K562 (cell line): ENCODE measurements at regions not wholly inside any gene's neighbourhood (a gene's known extent, or its start where the extent isn't known, plus 50 kb on each side); places are given as distances from the start of the nearest gene placed in this dataset.

ENCODE experiments used
- ATAC-seq: fragments of 200-7000 bp; cut with Tn5 transposase; 3 replicates; pipeline ENCODE4 v1.9.1; 2020; ENCODE audit warnings: moderate library complexity
- BruUV-seq: library from RNA; stranded (reverse); fragments of 400-500 nt; replicated peaks from 2 replicates; lab custom pipeline; 2021; lab: Mats Ljungman, UMichigan
- CTCF ChIA-PET: fragments of 300-600 bp; formaldehyde crosslinking; extraction: SDS; loops from one replicate; lab custom pipeline; 2021; ENCODE audit warnings: low intra/inter-chr PET ratio; lab: Yijun Ruan, JAX
- POLR2A ChIA-PET: fragments of 300-600, 350-650 bp; sonication (Branson Sonifier 250); formaldehyde crosslinking; extraction: SDS; loops from one replicate; lab custom pipeline; 2021; ENCODE audit warnings: antibody characterized with exemption, inconsistent platforms; lab: Yijun Ruan, JAX
- DNase-seq, 4 experiments: peaks; one replicate each; pipeline versions ENCODE4 v3.0.0 to v3.0.0-alpha.2; 2011 to 2018; ENCODE audit warnings: low spot score in 3 of 4, mixed read lengths in 3 of 4; ENCODE audit errors: extremely low read depth in 1 of 4
- FAIRE-seq: peaks from 2 replicates; lab custom pipeline; 2011; peaks lifted over from hg19 to GRCh38; lab: Jason Lieb, UNC
- H2AFZ ChIP-seq: 2 replicates; pipeline ENCODE4 v1.6.0; 2011; ENCODE audit warnings: low read depth, low read length, control low read depth, inconsistent platforms
- H3K27ac ChIP-seq: fragments of 200-600 bp; 3 replicates; pipeline ENCODE4 v1.8.0; 2011; ENCODE audit warnings: low read depth, mild to moderate bottlenecking, control low read depth, inconsistent platforms, low read length, moderate library complexity, mixed read lengths; ENCODE audit errors: extremely low read depth
- H3K27me3 ChIP-seq, 2 experiments: fragments of 300-600 bp in 1 of 2; 2 replicates in 1 of 2; 3 replicates in 1 of 2; pipeline versions ENCODE4 v1.6.0 to v1.8.0; 2011; ENCODE audit warnings: inconsistent platforms in 2 of 2, low read length in 2 of 2, mild to moderate bottlenecking in 1 of 2, mixed read lengths in 1 of 2, moderate library complexity in 1 of 2; ENCODE audit not compliant: control insufficient read depth in 2 of 2, insufficient read depth in 2 of 2
- H3K36me3 ChIP-seq: fragments of 300-600 bp; 3 replicates; pipeline ENCODE4 v1.8.0; 2011; ENCODE audit warnings: mild to moderate bottlenecking, low read length, inconsistent platforms; ENCODE audit not compliant: control insufficient read depth, insufficient read depth
- H3K4me1 ChIP-seq, 2 experiments: fragments of 200-600 bp in 1 of 2; replicated peaks in 1 of 2; 2 replicates in 1 of 2; 3 replicates in 1 of 2; pipeline versions ENCODE4 v1.5.1 to v1.8.0; 2011; ENCODE audit warnings: inconsistent platforms in 2 of 2, low read length in 2 of 2, mild to moderate bottlenecking in 1 of 2, mixed read lengths in 1 of 2, moderate library complexity in 1 of 2; ENCODE audit not compliant: control insufficient read depth in 2 of 2, insufficient read depth in 2 of 2
- H3K4me2 ChIP-seq: 2 replicates; pipeline ENCODE4 v1.6.1; 2011; ENCODE audit warnings: low read length, control low read depth, inconsistent platforms, mixed read lengths; ENCODE audit not compliant: insufficient read depth
- H3K4me3 ChIP-seq: fragments of 200-600 bp; sonication (generic), shearing (Covaris generic); 2 replicates; pipeline ENCODE4 v1.5.1; 2016; ENCODE audit warnings: control low read depth, inconsistent platforms
- H3K79me2 ChIP-seq: fragments of 200-600 bp; 3 replicates; pipeline ENCODE4 v1.8.0; 2011; ENCODE audit warnings: low read length, inconsistent platforms; ENCODE audit not compliant: control insufficient read depth, insufficient read depth
- H3K9ac ChIP-seq, 2 experiments: 2 replicates each; pipeline versions ENCODE4 v1.6.0 to v1.6.1; 2011; ENCODE audit warnings: low read depth in 2 of 2, low read length in 2 of 2, control low read depth in 1 of 2, inconsistent platforms in 1 of 2, mild to moderate bottlenecking in 1 of 2, mixed read lengths in 1 of 2; ENCODE audit not compliant: insufficient read depth in 1 of 2
- H3K9me1 ChIP-seq: one replicate; pipeline ENCODE4 v1.6.0; 2011; ENCODE audit warnings: inconsistent platforms, mild to moderate bottlenecking, low read length, moderate library complexity; ENCODE audit not compliant: control insufficient read depth, insufficient read depth
- H3K9me3 ChIP-seq: replicated peaks from 2 replicates; pipeline ENCODE4 v1.5.1; 2011; ENCODE audit warnings: low read depth, low read length, inconsistent platforms; ENCODE audit not compliant: control insufficient read depth, insufficient read depth
- H4K20me1 ChIP-seq: replicated peaks from 2 replicates; pipeline ENCODE4 v1.6.1; 2011; ENCODE audit warnings: low read length, inconsistent platforms, mixed read lengths; ENCODE audit not compliant: control insufficient read depth, insufficient read depth
- CCNT2 ChIP-seq: IDR thresholded peaks from 2 replicates; pipeline ENCODE4 v1.6.1; 2011; ENCODE audit warnings: borderline replicate concordance, low read depth, mild to moderate bottlenecking, moderate library complexity, mixed read lengths, low read length; ENCODE audit not compliant: insufficient read length; ENCODE audit errors: extremely low read depth
- EHMT2 ChIP-seq: fragments of 450-650 bp; IDR thresholded peaks from 2 replicates; pipeline ENCODE4 v1.6.1; 2018; ENCODE audit warnings: antibody characterized with exemption
- GABPB2 ChIP-seq: fragments of 250-450 bp; sonication (Bioruptor Pico); conservative IDR thresholded peaks from 2 replicates; pipeline ENCODE4 v1.5.1; 2021; ENCODE audit warnings: mild to moderate bottlenecking
- MXI1 ChIP-seq: IDR thresholded peaks from 2 replicates; pipeline ENCODE4 v1.6.1; 2011; ENCODE audit warnings: low read depth, mild to moderate bottlenecking, improper control_type of control experiment, low read length
- MYNN ChIP-seq, 2 experiments: sonication (generic); formaldehyde crosslinking in 1 of 2; IDR thresholded peaks; 2 replicates each; pipeline versions ENCODE4 v1.5.0 to v1.6.1; 2016 to 2020; ENCODE audit warnings: antibody characterized with exemption in 1 of 2, missing genetic modification reagents in 1 of 2
- PML ChIP-seq: IDR thresholded peaks from 2 replicates; pipeline ENCODE4 v1.6.1; 2012; ENCODE audit warnings: low read length, inconsistent platforms
- ZNF133 ChIP-seq: fragments of 250-450 bp; sonication (Bioruptor Pico); IDR thresholded peaks from 2 replicates; pipeline ENCODE4 v1.4.0; 2020; ENCODE audit warnings: mild to moderate bottlenecking
- ZNF239 ChIP-seq: fragments of 250-450 bp; sonication (Bioruptor Pico); IDR thresholded peaks from 2 replicates; pipeline ENCODE4 v1.4.0; 2020; ENCODE audit warnings: mild to moderate bottlenecking
- WGBS: fragments of 100-300 bp; shearing (Covaris generic); methylation state at CpG from one replicate; pipeline ENCODE4 v1.1.6; 2016; ENCODE audit warnings: low coverage, mixed read lengths; ENCODE audit not compliant: insufficient coverage; ENCODE audit errors: missing lambda C conversion rate; 5-methylcytosine and 5-hydroxymethylcytosine counted together
- in situ Hi-C: fragments of 300-500 bp; cut with MboI; formaldehyde crosslinking; loops from 4 replicates; pipeline ENCODE4 v1.15.0; 2018; ENCODE audit warnings: inconsistent platforms, mixed read lengths
- intact Hi-C: fragments of 100-400 bp; cut with micrococcal nuclease; formaldehyde crosslinking; loops from 2 replicates; pipeline ENCODE4 v1.14.2; 2022
- TF ChIP-seq, protein P1 (sequence below): sonication (generic); formaldehyde crosslinking; IDR thresholded peaks from 2 replicates; pipeline ENCODE4 v1.8.1; 2023; ENCODE audit warnings: mild to moderate bottlenecking, missing genetic modification reagents
- TF ChIP-seq, protein P2 (sequence below), 2 experiments: fragments of 250-450 bp in 1 of 2; fragments of 450-650 bp in 1 of 2; sonication (Bioruptor Pico) in 1 of 2; IDR thresholded peaks; 2 replicates each; pipeline versions ENCODE4 v1.6.1 to v1.8.0; 2016 to 2021; ENCODE audit warnings: mild to moderate bottlenecking in 2 of 2, moderate library complexity in 2 of 2, missing compliant biosample characterization in 1 of 2, missing genetic modification characterization in 1 of 2
- TF ChIP-seq, protein P3 (sequence below), 2 experiments: fragments of 200-800 bp in 1 of 2; sonication (Bioruptor generic) in 1 of 2; sonication (generic) in 1 of 2; formaldehyde crosslinking in 1 of 2; IDR thresholded peaks in 1 of 2; conservative IDR thresholded peaks in 1 of 2; 2 replicates each; pipeline versions ENCODE4 v1.5.0 to v1.6.1; 2016 to 2020; ENCODE audit warnings: missing compliant biosample characterization in 1 of 2, missing genetic modification characterization in 1 of 2, missing genetic modification reagents in 1 of 2
- TF ChIP-seq, protein P4 (sequence below): sonication (generic); formaldehyde crosslinking; IDR thresholded peaks from 2 replicates; pipeline ENCODE4 v1.8.0; 2022; ENCODE audit warnings: mild to moderate bottlenecking, missing genetic modification reagents
- TF ChIP-seq, protein P5 (sequence below): fragments of 250-450 bp; sonication (Bioruptor Pico); IDR thresholded peaks from 2 replicates; pipeline ENCODE4 v1.8.0; 2022; ENCODE audit warnings: inconsistent platforms, mild to moderate bottlenecking, moderate library complexity, borderline replicate concordance
- TF ChIP-seq, protein P6 (sequence below), 2 experiments: fragments of 450-650 bp in 1 of 2; sonication (generic) in 1 of 2; formaldehyde crosslinking in 1 of 2; IDR thresholded peaks in 1 of 2; conservative IDR thresholded peaks in 1 of 2; 2 replicates each; pipeline versions ENCODE4 v1.6.1 to v1.8.1; 2016 to 2023; ENCODE audit warnings: mild to moderate bottlenecking in 2 of 2, moderate library complexity in 2 of 2, inconsistent platforms in 1 of 2, missing genetic modification reagents in 1 of 2

DNA sequence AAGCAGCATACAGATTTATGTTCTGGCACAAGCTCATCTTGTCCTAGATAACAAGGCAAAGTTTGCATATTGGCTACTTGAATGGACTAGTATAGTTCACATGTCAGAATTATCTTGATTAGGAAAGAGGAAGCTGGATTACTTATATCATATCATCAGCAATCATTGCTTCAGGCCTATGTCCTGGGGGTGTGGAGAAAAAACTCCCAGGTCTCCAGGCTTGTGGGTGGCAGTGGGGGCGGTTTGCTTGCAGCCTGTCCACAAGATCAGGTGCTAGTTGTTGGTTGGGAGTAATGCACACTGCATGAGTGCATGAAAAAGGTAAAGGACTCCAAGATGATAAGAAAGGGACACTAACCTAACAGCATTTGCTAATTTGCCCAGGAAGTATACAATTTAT, 326.4 kb upstream of the PDE4D start:
- BruUV-seq = no TSS peak
- Histone ChIP-seq H3K9me1 (no peaks in the 10 kb centered on the region), H3K4me2 (no peak overlapping the region), H3K79me2 (no peaks in the 10 kb centered on the region), H3K27ac (no peak overlapping the region), H2AFZ (no peak overlapping the region), H3K9ac (no peak overlapping the region), H3K4me1 (no peaks in the 10 kb centered on the region), H3K36me3 (no peaks in the 10 kb centered on the region), H3K4me3 (no peak overlapping the region), H3K9me3 (no peaks in the 10 kb centered on the region; the same call in 1 of the 2 replicates), H4K20me1 (no peaks in the 10 kb centered on the region), H3K27me3 (no peaks in the 10 kb centered on the region)
- ChIA-PET POLR2A (no interaction called here), CTCF (no interaction called here)
- in situ Hi-C loops (no loop called here), intact Hi-C loops (no loop called here)
- no peak for FAIRE-seq
- WGBS = 0% methylated on average over 1 of the region's 1 CpG
- ATAC-seq = no peak
- DNase-seq = no peak
- TF ChIP-seq MXI1 = no peak
- TF ChIP-seq, protein P1, sequence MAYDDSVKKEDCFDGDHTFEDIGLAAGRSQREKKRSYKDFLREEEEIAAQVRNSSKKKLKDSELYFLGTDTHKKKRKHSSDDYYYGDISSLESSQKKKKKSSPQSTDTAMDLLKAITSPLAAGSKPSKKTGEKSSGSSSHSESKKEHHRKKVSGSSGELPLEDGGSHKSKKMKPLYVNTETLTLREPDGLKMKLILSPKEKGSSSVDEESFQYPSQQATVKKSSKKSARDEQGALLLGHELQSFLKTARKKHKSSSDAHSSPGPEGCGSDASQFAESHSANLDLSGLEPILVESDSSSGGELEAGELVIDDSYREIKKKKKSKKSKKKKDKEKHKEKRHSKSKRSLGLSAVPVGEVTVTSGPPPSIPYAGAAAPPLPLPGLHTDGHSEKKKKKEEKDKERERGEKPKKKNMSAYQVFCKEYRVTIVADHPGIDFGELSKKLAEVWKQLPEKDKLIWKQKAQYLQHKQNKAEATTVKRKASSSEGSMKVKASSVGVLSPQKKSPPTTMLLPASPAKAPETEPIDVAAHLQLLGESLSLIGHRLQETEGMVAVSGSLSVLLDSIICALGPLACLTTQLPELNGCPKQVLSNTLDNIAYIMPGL = no peak
- TF ChIP-seq, protein P2, sequence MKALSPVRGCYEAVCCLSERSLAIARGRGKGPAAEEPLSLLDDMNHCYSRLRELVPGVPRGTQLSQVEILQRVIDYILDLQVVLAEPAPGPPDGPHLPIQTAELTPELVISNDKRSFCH (CRISPR knock-in tag; IDR thresholded peaks at IDR 0.05) = no peak
- TF ChIP-seq, protein P2 (tag; IDR thresholded peaks at IDR 0.05) = no peak
- TF ChIP-seq, protein P3, sequence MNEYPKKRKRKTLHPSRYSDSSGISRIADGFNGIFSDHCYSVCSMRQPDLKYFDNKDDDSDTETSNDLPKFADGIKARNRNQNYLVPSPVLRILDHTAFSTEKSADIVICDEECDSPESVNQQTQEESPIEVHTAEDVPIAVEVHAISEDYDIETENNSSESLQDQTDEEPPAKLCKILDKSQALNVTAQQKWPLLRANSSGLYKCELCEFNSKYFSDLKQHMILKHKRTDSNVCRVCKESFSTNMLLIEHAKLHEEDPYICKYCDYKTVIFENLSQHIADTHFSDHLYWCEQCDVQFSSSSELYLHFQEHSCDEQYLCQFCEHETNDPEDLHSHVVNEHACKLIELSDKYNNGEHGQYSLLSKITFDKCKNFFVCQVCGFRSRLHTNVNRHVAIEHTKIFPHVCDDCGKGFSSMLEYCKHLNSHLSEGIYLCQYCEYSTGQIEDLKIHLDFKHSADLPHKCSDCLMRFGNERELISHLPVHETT (CRISPR knock-in tag; conservative IDR thresholded peaks at IDR 0.05 in 1 of 2, IDR thresholded peaks at IDR 0.05 in 1 of 2) = no peak
- no peak for TF ChIP-seq EHMT2
- no peak for TF ChIP-seq ZNF239 (CRISPR knock-in tag)
- TF ChIP-seq, protein P4, sequence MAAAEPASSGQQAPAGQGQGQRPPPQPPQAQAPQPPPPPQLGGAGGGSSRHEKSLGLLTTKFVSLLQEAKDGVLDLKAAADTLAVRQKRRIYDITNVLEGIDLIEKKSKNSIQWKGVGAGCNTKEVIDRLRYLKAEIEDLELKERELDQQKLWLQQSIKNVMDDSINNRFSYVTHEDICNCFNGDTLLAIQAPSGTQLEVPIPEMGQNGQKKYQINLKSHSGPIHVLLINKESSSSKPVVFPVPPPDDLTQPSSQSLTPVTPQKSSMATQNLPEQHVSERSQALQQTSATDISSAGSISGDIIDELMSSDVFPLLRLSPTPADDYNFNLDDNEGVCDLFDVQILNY (CRISPR knock-in tag) = no peak
- TF ChIP-seq, protein P5, sequence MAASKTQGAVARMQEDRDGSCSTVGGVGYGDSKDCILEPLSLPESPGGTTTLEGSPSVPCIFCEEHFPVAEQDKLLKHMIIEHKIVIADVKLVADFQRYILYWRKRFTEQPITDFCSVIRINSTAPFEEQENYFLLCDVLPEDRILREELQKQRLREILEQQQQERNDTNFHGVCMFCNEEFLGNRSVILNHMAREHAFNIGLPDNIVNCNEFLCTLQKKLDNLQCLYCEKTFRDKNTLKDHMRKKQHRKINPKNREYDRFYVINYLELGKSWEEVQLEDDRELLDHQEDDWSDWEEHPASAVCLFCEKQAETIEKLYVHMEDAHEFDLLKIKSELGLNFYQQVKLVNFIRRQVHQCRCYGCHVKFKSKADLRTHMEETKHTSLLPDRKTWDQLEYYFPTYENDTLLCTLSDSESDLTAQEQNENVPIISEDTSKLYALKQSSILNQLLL (CRISPR knock-in tag) = no peak
- no peak for TF ChIP-seq ZNF133 (CRISPR knock-in tag)
- TF ChIP-seq PML = no peak
- TF ChIP-seq, protein P6, sequence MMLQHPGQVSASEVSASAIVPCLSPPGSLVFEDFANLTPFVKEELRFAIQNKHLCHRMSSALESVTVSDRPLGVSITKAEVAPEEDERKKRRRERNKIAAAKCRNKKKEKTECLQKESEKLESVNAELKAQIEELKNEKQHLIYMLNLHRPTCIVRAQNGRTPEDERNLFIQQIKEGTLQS (IDR thresholded peaks at IDR 0.05) = no peak
- TF ChIP-seq, protein P6 (CRISPR knock-in tag; conservative IDR thresholded peaks at IDR 0.05) = no peak
- TF ChIP-seq CCNT2 = no peak
- no peak for TF ChIP-seq GABPB2 (CRISPR knock-in tag)
- TF ChIP-seq MYNN (IDR thresholded peaks at IDR 0.05) = no peak
- no peak for TF ChIP-seq MYNN (CRISPR knock-in tag; IDR thresholded peaks at IDR 0.05)
